GM12878 (cell line): ENCODE measurements at regions not wholly inside any gene's neighbourhood (a gene's known extent, or its start where the extent isn't known, plus 50 kb on each side); places are given as distances from the start of the nearest gene placed in this dataset.

Experiments
- ATAC-seq: fragments of 200-7000 bp; cut with Tn5 transposase; 3 replicates; pipeline ENCODE4 v1.9.1; 2020; ENCODE audit warnings: mild to moderate bottlenecking, moderate library complexity
- BruUV-seq: library from RNA; stranded (reverse); fragments of 400-500 nt; replicated peaks from 2 replicates; lab custom pipeline; 2021; lab: Mats Ljungman, UMichigan
- CTCF ChIA-PET: fragments of 300-600 bp; sonication (Branson Sonifier 250); formaldehyde crosslinking; extraction: SDS; loops from one replicate; lab custom pipeline; 2021; ENCODE audit warnings: inconsistent platforms; lab: Yijun Ruan, JAX
- POLR2A ChIA-PET: fragments of 350-600 bp; formaldehyde crosslinking; extraction: SDS; loops from one replicate; lab custom pipeline; 2021; ENCODE audit warnings: inconsistent platforms; lab: Charles Lee
- RAD21 ChIA-PET: fragments of 300-600 bp; sonication (Branson Sonifier 250); formaldehyde crosslinking; loops from one replicate; lab custom pipeline; 2023; ENCODE audit warnings: antibody characterized with exemption; ENCODE audit not compliant: unreplicated experiment; lab: Charles Lee
- SMC1A ChIA-PET: fragments of 300-600 bp; sonication (Branson Sonifier 250); formaldehyde crosslinking; loops from one replicate; lab custom pipeline; 2023; ENCODE audit not compliant: unreplicated experiment, uncharacterized antibody; lab: Charles Lee
- DNase-seq: peaks from one replicate; pipeline ENCODE4 v3.0.0-alpha.2; 2011; ENCODE audit warnings: low read depth, low spot score
- FAIRE-seq: peaks from 3 replicates; lab custom pipeline; 2011; peaks lifted over from hg19 to GRCh38; lab: Jason Lieb, UNC
- H2AFZ ChIP-seq: 2 replicates; pipeline ENCODE4 v1.6.0; 2011; ENCODE audit warnings: low read depth, low read length, control low read depth; ENCODE audit not compliant: control insufficient read depth
- H3K27ac ChIP-seq: 2 replicates; pipeline ENCODE4 v1.5.1; 2011; ENCODE audit warnings: control low read depth; ENCODE audit not compliant: control insufficient read depth, insufficient read depth
- H3K27me3 ChIP-seq, 2 experiments: replicated peaks in 1 of 2; 2 replicates each; pipeline versions ENCODE4 v1.6.0 to v1.6.1; 2011; ENCODE audit warnings: low read length in 1 of 2; ENCODE audit not compliant: control insufficient read depth in 2 of 2, insufficient read depth in 2 of 2
- H3K36me3 ChIP-seq, 2 experiments: 2 replicates each; pipeline ENCODE4 v1.5.1; 2011; ENCODE audit warnings: low read length in 1 of 2; ENCODE audit not compliant: control insufficient read depth in 2 of 2, insufficient read depth in 2 of 2
- H3K4me1 ChIP-seq: 2 replicates; pipeline ENCODE4 v1.6.1; 2011; ENCODE audit warnings: mild to moderate bottlenecking, low read length, moderate library complexity, mixed read lengths; ENCODE audit not compliant: control insufficient read depth, insufficient read depth
- H3K4me2 ChIP-seq: 2 replicates; pipeline ENCODE4 v1.6.0; 2011; ENCODE audit warnings: control low read depth; ENCODE audit not compliant: control insufficient read depth, insufficient read depth
- H3K4me3 ChIP-seq: fragments of 200-600 bp; sonication (generic); 2 replicates; pipeline ENCODE4 v1.5.1; 2016
- H3K79me2 ChIP-seq: 2 replicates; pipeline ENCODE4 v1.6.0; 2011; ENCODE audit warnings: low read length; ENCODE audit not compliant: control insufficient read depth, insufficient read depth
- H3K9ac ChIP-seq: 2 replicates; pipeline ENCODE4 v1.8.0; 2011; ENCODE audit warnings: low read length, control low read depth, mixed read lengths; ENCODE audit not compliant: control insufficient read depth, insufficient read depth
- H3K9me3 ChIP-seq: replicated peaks from 3 replicates; pipeline ENCODE4 v1.5.1; 2011; ENCODE audit warnings: mild to moderate bottlenecking, low read length; ENCODE audit not compliant: control insufficient read depth, insufficient read depth
- H4K20me1 ChIP-seq: 2 replicates; pipeline ENCODE4 v1.6.0; 2011; ENCODE audit not compliant: control insufficient read depth, insufficient read depth
- CHD2 ChIP-seq: IDR thresholded peaks from 2 replicates; pipeline ENCODE4 v1.6.1; 2011; ENCODE audit warnings: low read depth, low read length, improper control_type of control experiment, borderline replicate concordance
- FOXM1 ChIP-seq: IDR thresholded peaks from 2 replicates; pipeline ENCODE4 v1.6.1; 2012; ENCODE audit warnings: low read depth, mild to moderate bottlenecking, inconsistent platforms, low read length, moderate library complexity
- GABPA ChIP-seq: IDR thresholded peaks from 2 replicates; pipeline ENCODE4 v1.6.1; 2014; ENCODE audit warnings: antibody characterized with exemption, low read depth, mild to moderate bottlenecking, inconsistent platforms
- IKZF2 ChIP-seq, 2 experiments: fragments of 450-650 bp; IDR thresholded peaks; 2 replicates each; pipeline ENCODE4 v1.6.1; 2017; ENCODE audit warnings: mild to moderate bottlenecking in 2 of 2, moderate library complexity in 2 of 2
- NBN ChIP-seq: fragments of 450-650 bp; IDR thresholded peaks from 2 replicates; pipeline ENCODE4 v1.6.1; 2016
- NRF1 ChIP-seq: conservative IDR thresholded peaks from 2 replicates; pipeline ENCODE4 v1.6.1; 2011; ENCODE audit warnings: mild to moderate bottlenecking, low read depth, low read length, improper control_type of control experiment
- RAD21 ChIP-seq: IDR thresholded peaks from 2 replicates; pipeline ENCODE4 v1.6.1; 2011; ENCODE audit warnings: mild to moderate bottlenecking, low read depth, low read length, moderate library complexity; ENCODE audit not compliant: insufficient read depth
- RBBP5 ChIP-seq: fragments of 200-600 bp; sonication (generic); conservative IDR thresholded peaks from 2 replicates; pipeline ENCODE4 v1.6.1; 2016
- YY1 ChIP-seq: IDR thresholded peaks from 2 replicates; pipeline ENCODE4 v1.6.1; 2011; ENCODE audit warnings: low read depth, mild to moderate bottlenecking, low read length
- ZBTB40 ChIP-seq: fragments of 450-650 bp; IDR thresholded peaks from 2 replicates; pipeline ENCODE4 v1.6.1; 2016; ENCODE audit warnings: mild to moderate bottlenecking, moderate library complexity, borderline replicate concordance
- ZNF384 ChIP-seq: IDR thresholded peaks from 2 replicates; pipeline ENCODE4 v1.6.1; 2012; ENCODE audit warnings: low read depth, mild to moderate bottlenecking, low read length, improper control_type of control experiment, borderline replicate concordance
- WGBS: methylation state at CpG from one replicate; pipeline ENCODE4 v1.1.6; 2016; ENCODE audit warnings: low lambda C conversion rate; ENCODE audit not compliant: insufficient replicate concordance, insufficient coverage; ENCODE audit errors: missing lambda C conversion rate; 5-methylcytosine and 5-hydroxymethylcytosine counted together
- in situ Hi-C: fragments of 300-500 bp; cut with MboI; formaldehyde crosslinking; loops from 9 replicates; pipeline ENCODE4 v1.14.3; 2018; ENCODE audit warnings: mixed read lengths
- intact Hi-C: fragments of 100-400 bp; cut with micrococcal nuclease; formaldehyde crosslinking; loops from one replicate; pipeline ENCODE4 v1.14.2; 2022; ENCODE audit not compliant: unreplicated experiment
- TF ChIP-seq, protein P1 (sequence below): fragments of 450-650 bp; IDR thresholded peaks from 2 replicates; pipeline ENCODE4 v1.6.1; 2017; ENCODE audit warnings: mild to moderate bottlenecking

DNA sequence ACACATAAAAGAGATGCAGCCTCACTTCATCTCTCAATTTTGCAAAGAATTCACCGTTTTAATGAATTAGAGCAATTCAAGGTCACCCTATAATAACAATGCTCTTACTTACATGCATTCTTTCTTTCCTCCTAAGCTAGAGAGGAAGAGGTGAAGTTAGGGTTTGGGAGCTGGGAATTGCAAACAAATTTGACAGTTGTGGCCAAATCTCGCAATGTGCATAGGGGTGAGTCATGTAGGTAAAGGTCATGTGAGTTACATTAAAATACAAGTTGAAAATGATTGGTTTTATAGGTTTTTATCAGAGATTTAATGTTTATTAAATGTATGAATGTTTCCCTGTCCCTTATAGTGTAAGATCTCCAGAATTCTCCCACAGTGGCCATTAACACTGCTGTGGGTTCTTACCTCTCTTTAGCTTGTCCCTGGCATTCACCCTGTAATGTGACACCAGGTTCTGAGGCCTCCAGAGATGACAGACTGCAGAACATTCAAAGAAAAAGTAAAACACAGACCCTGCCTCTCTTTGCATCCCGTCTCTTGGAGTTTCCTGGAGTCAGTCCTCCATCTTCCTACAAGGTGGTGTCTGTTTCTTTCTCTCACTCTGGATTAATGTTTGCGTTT is 53.7 kb upstream of the LGALSL start:
- in situ Hi-C loops: no loop called here
- ChIA-PET RAD21 (no interaction called here), SMC1A (no interaction called here), CTCF (interaction anchor here (3.4 kb wide), 1 partner anchor 69 kb away, joined by 15 read pairs; no protein-coding TSS in a partner anchor), POLR2A (no interaction called here)
- Histone ChIP-seq H3K4me3 (no peak overlapping the region), H2AFZ (no peak overlapping the region), H3K79me2 (no peaks in the 10 kb centered on the region), H3K4me1 (peaks cover 9% of the 10 kb centered on the region; the same call in 1 of the 2 replicates), H3K36me3 (no peaks in the 10 kb centered on the region), H3K9ac (no peak overlapping the region), H3K9me3 (no peaks in the 10 kb centered on the region), H4K20me1 (no peaks in the 10 kb centered on the region), H3K4me2 (no peak overlapping the region), H3K27me3 (no peaks in the 10 kb centered on the region), H3K27ac (no peak overlapping the region)
- intact Hi-C loops: no loop called here
- no TSS peak for BruUV-seq
- DNase-seq (no peak), ATAC-seq (no peak), FAIRE-seq (no peak)
- TF ChIP-seq NRF1 (no peak), YY1 (no peak), RBBP5 (no peak), FOXM1 (no peak), GABPA (no peak), IKZF2 (IDR thresholded peaks at IDR 0.05) (no peak), NBN (no peak), RAD21 (no peak), ZBTB40 (no peak), CHD2 (no peak), ZNF384 (no peak)
- TF ChIP-seq, protein P1, sequence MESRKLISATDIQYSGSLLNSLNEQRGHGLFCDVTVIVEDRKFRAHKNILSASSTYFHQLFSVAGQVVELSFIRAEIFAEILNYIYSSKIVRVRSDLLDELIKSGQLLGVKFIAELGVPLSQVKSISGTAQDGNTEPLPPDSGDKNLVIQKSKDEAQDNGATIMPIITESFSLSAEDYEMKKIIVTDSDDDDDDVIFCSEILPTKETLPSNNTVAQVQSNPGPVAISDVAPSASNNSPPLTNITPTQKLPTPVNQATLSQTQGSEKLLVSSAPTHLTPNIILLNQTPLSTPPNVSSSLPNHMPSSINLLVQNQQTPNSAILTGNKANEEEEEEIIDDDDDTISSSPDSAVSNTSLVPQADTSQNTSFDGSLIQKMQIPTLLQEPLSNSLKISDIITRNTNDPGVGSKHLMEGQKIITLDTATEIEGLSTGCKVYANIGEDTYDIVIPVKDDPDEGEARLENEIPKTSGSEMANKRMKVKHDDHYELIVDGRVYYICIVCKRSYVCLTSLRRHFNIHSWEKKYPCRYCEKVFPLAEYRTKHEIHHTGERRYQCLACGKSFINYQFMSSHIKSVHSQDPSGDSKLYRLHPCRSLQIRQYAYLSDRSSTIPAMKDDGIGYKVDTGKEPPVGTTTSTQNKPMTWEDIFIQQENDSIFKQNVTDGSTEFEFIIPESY: no peak
- 44% methylated on average over 4 of the region's 4 CpGs for WGBS
